ENCODE measurements at regions not wholly inside any gene's neighbourhood (a gene's known extent, or its start where the extent isn't known, plus 50 kb on each side); places are given as distances from the start of the nearest gene placed in this dataset.

- Mint-ChIP-seq H3K36me3 (no peaks in the 10 kb centered on the region), H3K4me3 (no peak overlapping the region), H3K4me1 (no peaks in the 10 kb centered on the region), H3K27ac (no peak overlapping the region), H3K9me3 (peaks cover 3 to 30% (median 4%) of the 10 kb centered on the region in 6 donors), H3K27me3 (ENCODE audit: low read depth in 3 of 3) (peaks cover 0 to 3% (median 0%) of the 10 kb centered on the region in 3 donors)
- DNase-seq = no peak
Measured at GRCh38 chr16:76963614-76964315, 227.2 kb upstream of the MON1B start.

- Mint-ChIP-seq H3K36me3 (no peaks in the 10 kb centered on the region), H3K27ac (no peak overlapping the region), H3K4me1 (no peaks in the 10 kb centered on the region), H3K4me3 (no peak overlapping the region), H3K27me3 (ENCODE audit: low read depth in 3 of 3) (peaks cover 0 to 3% (median 0%) of the 10 kb centered on the region in 3 donors), H3K9me3 (peaks cover 0 to 27% (median 3%) of the 10 kb centered on the region in 6 donors)
- no peak for DNase-seq
Measured at GRCh38 chr16:76964464-76965154, 226.4 kb upstream of the MON1B start.

GRCh38 chr16:76970087-76970744, 220.8 kb upstream of the MON1B start:
- H3K9me3 Mint-ChIP-seq = peaks cover 0 to 7% (median 1%) of the 10 kb centered on the region in 6 donors
- H3K27ac Mint-ChIP-seq = no peak overlapping the region
- no peak for DNase-seq
- H3K36me3 Mint-ChIP-seq = no peaks in the 10 kb centered on the region
- no peak overlapping the region for H3K4me3 Mint-ChIP-seq
- H3K27me3 Mint-ChIP-seq (ENCODE audit: low read depth in 3 of 3) = no peaks in the 10 kb centered on the region
- no peaks in the 10 kb centered on the region for H3K4me1 Mint-ChIP-seq

DNA sequence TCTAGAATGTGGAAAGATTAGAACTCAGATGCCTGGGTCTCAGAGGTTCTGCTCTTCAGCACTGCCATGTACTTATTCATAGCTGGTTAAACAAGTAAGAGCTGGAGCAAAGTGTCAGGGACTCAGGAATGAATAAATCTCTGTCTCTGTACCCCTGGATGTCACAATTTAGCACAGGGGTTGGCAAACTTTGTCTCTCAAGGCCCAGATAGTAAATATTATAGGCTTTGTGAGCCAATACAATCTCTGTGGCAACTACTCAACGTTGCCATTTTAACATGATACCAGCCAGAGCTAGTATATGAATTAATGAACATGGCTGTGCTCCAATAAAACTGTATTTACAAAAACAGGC, 220.3 kb upstream of the MON1B start:
- H3K9me3 Mint-ChIP-seq = peaks cover 0 to 7% (median 0%) of the 10 kb centered on the region in 6 donors
- H3K36me3 Mint-ChIP-seq = no peaks in the 10 kb centered on the region
- no peaks in the 10 kb centered on the region for H3K27me3 Mint-ChIP-seq (ENCODE audit: low read depth in 3 of 3)
- H3K27ac Mint-ChIP-seq = no peak overlapping the region
- no peak for DNase-seq
- H3K4me1 Mint-ChIP-seq = no peaks in the 10 kb centered on the region
- H3K4me3 Mint-ChIP-seq = no peak overlapping the region

GRCh38 chr16:76976101-76976500, 214.9 kb upstream of the MON1B start:
- no peaks in the 10 kb centered on the region for H3K4me1 Mint-ChIP-seq
- H3K36me3 Mint-ChIP-seq = no peaks in the 10 kb centered on the region
- peaks cover 0 to 8% (median 3%) of the 10 kb centered on the region in 6 donors for H3K9me3 Mint-ChIP-seq
- no peak overlapping the region for H3K4me3 Mint-ChIP-seq
- no peak for DNase-seq
- H3K27me3 Mint-ChIP-seq (ENCODE audit: low read depth in 3 of 3) = no peaks in the 10 kb centered on the region
- H3K27ac Mint-ChIP-seq = no peak overlapping the region

DNA sequence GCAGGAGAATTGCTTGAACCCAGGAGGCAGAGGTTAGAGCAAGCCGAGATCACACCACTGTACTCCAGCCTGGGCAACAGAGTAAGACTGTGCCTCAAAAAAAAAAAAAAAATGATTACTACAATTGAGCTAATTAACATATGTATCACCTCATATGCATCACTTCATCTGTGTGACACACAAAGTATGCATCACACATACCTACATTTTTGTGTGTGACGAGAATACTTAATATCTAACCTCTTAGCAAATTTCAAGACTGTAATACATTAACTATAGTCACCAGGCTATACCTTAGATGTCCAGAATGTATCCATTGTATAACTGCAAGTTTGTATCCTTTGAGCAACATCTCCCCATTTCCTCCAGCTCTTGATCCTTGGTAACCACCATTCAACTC, 214.2 kb upstream of the MON1B start:
- Mint-ChIP-seq H3K27me3 (ENCODE audit: low read depth in 3 of 3) (no peaks in the 10 kb centered on the region), H3K4me3 (no peak overlapping the region), H3K9me3 (peaks cover 0 to 8% (median 3%) of the 10 kb centered on the region in 6 donors), H3K36me3 (no peaks in the 10 kb centered on the region), H3K4me1 (no peaks in the 10 kb centered on the region), H3K27ac (no peak overlapping the region)
- no peak for DNase-seq

DNA sequence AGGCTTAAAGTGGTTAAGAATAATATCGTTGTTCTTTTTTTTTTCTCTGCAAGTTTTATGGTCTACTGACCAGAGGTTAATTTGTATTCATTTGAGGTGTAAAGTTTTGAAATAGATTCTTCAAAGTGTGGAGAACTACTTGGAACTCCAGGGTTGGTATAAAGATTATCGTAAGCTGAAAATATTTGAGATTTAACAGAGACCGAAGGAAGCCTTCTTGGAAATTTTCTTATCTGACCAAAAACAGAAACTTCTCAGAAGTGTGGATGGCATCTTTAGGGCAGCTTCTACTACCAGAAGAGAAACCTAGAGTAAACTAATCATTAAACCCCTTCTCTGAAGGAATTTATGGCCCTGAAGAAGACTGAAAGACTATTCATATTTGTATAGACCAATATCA, 206.8 kb upstream of the MON1B start:
- H3K4me3 Mint-ChIP-seq = no peak overlapping the region
- DNase-seq = no peak
- H3K9me3 Mint-ChIP-seq = peaks cover 2 to 23% (median 8%) of the 10 kb centered on the region in 6 donors
- no peak overlapping the region for H3K27ac Mint-ChIP-seq
- H3K36me3 Mint-ChIP-seq = no peaks in the 10 kb centered on the region
- no peaks in the 10 kb centered on the region for H3K4me1 Mint-ChIP-seq
- H3K27me3 Mint-ChIP-seq (ENCODE audit: low read depth in 3 of 3) = no peaks in the 10 kb centered on the region

- no peaks in the 10 kb centered on the region for H3K36me3 Mint-ChIP-seq
- H3K9me3 Mint-ChIP-seq = peaks cover 0 to 23% (median 6%) of the 10 kb centered on the region in 6 donors
- DNase-seq = no peak
- H3K27ac Mint-ChIP-seq = no peak overlapping the region
- no peaks in the 10 kb centered on the region for H3K4me1 Mint-ChIP-seq
- H3K4me3 Mint-ChIP-seq = no peak overlapping the region
- no peaks in the 10 kb centered on the region for H3K27me3 Mint-ChIP-seq (ENCODE audit: low read depth in 3 of 3)
Measured at GRCh38 chr16:76985392-76986045, 205.5 kb upstream of the MON1B start.

DNA sequence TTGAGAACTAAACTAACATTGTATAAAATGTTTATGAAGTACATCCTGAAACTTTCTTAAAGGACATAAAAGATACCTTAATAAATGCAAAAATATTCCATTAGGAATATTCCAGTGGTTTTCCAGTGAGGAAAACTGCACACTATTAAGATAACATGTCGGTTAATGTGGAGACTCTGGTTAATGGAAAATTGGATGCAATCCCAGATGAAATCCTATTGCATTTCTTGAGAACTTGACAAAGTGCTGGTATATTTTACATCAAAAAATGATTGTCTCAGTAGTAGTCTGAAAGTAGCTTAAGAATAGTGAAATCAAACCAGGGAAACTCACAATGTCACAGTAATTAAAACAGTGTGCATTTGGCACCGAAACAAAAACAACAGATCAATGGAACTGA, 202.5 kb upstream of the MON1B start:
- no peak overlapping the region for H3K27ac Mint-ChIP-seq
- H3K27me3 Mint-ChIP-seq (ENCODE audit: low read depth in 3 of 3) = no peaks in the 10 kb centered on the region
- no peak for DNase-seq
- no peak overlapping the region for H3K4me3 Mint-ChIP-seq
- no peaks in the 10 kb centered on the region for H3K4me1 Mint-ChIP-seq
- H3K9me3 Mint-ChIP-seq = peaks cover 0 to 27% (median 8%) of the 10 kb centered on the region in 6 donors
- no peaks in the 10 kb centered on the region for H3K36me3 Mint-ChIP-seq

DNA sequence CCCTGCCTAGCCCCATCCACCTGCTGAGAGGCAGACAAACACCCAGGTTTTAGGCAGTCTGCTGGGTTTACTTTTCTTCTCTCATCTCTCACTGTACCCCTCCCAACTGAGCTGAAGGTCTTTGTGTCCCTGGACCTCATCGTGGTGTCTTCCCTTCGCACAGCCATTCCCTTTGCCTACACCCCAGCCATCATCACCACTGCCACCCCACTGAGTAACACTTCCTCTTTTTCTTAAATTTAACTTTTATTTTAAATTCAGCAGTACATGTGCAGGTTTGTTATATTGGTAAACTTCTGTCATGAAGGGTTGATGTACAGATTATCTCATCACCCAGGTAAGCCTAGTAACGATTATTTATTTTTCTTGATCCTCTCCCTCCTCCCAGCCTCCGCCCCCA, 188.3 kb upstream of the MON1B start:
- Mint-ChIP-seq H3K27me3 (ENCODE audit: low read depth in 3 of 3) (peaks cover 1 to 3% (median 3%) of the 10 kb centered on the region in 3 donors), H3K9me3 (peaks cover 3 to 12% (median 6%) of the 10 kb centered on the region in 6 donors), H3K27ac (no peak overlapping the region), H3K4me1 (no peaks in the 10 kb centered on the region), H3K36me3 (no peaks in the 10 kb centered on the region), H3K4me3 (no peak overlapping the region)
- DNase-seq = no peak

DNA sequence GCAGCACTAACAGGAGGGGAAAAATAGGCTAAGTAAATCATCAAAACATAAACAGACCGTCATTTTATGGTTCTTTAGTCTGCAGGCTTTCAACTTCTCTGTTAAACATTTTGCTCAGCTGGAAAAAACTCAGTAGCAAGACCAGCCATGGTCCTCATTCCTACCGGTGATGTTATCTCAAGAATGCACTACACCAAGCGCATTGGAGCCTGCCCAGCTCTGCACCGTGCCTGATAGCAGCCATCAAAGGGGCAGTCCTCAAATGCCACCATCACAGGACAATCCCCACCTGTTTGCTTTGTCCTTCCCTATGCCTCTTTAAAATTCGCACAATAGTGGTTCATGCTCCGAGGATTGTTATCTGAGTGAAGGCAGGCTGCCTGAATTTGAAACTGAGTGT, 181.5 kb upstream of the MON1B start:
- Mint-ChIP-seq H3K4me3 (no peak overlapping the region), H3K27ac (no peak overlapping the region), H3K27me3 (ENCODE audit: low read depth in 3 of 3) (peaks cover 0 to 4% (median 2%) of the 10 kb centered on the region in 3 donors), H3K9me3 (peaks cover 4 to 33% (median 10%) of the 10 kb centered on the region in 6 donors), H3K36me3 (peaks cover 0 to 4% (median 3%) of the 10 kb centered on the region in 3 donors), H3K4me1 (no peaks in the 10 kb centered on the region)
- no peak for DNase-seq

DNA sequence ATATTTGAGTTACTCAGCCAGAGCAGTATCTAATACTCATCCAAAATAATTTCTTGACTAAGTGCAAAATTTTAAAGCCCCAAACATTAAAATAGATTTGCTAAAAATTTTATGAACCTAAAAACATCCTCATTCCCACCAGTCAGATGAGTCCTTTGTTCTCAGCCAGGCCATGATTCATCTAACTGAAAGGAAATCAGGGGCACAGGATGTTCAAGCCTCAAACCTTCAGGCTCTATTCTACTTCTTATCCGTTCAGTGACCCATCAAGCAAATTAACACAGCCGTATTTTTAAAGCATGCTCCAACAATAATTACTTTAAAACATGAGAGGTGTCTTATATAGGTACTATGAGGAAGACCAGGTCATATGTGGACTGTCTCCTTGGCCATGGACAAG, 176.5 kb upstream of the MON1B start:
- Mint-ChIP-seq H3K27me3 (ENCODE audit: low read depth in 3 of 3) (peaks cover 0 to 6% (median 2%) of the 10 kb centered on the region in 3 donors), H3K4me1 (no peaks in the 10 kb centered on the region), H3K9me3 (peaks cover 2 to 27% (median 14%) of the 10 kb centered on the region in 6 donors), H3K27ac (no peak overlapping the region), H3K4me3 (no peak overlapping the region), H3K36me3 (peaks cover 0 to 4% (median 3%) of the 10 kb centered on the region in 3 donors)
- DNase-seq = no peak

DNA sequence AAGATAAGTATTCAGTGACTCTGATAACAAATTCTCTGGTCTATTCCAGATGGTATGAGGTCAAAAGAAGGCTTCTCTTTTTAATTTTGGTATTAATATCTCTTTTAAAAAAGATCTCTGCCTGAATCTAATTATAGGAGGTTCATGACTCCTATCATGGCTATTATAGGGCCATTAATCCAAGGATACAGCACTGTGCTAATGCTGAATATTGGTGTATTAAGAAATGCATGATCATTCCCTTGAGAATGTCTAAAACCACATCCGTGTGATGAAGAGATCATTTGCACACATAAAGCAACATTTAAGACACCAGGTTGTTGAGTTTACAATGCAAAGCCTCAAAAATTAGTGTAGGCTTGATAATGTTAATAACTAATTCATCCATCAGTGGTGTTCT, 160.4 kb upstream of the MON1B start:
- H3K4me3 Mint-ChIP-seq = no peak overlapping the region
- no peak overlapping the region for H3K27ac Mint-ChIP-seq
- peaks cover 0 to 9% (median 2%) of the 10 kb centered on the region in 6 donors for H3K9me3 Mint-ChIP-seq
- H3K4me1 Mint-ChIP-seq = no peaks in the 10 kb centered on the region
- H3K27me3 Mint-ChIP-seq (ENCODE audit: low read depth in 3 of 3) = no peaks in the 10 kb centered on the region
- DNase-seq = no peak
- no peaks in the 10 kb centered on the region for H3K36me3 Mint-ChIP-seq

DNA sequence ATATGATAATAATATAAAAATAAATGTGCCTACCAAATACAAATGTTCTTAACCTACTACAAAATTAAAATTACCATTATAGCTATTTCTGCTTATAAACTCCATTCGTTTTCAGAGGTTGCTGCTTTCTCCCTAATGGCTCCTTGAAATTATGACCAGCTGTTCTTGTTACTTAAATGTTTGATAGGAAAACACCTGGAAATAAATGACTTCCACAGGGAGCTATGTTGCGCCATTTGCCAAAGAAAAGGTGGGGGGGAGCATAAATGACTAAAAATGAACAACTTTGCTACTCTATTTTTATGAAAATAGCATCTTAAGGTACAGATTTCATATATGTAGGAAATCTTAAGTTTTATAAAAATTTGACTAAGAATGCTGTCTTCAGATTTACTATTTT, 157.5 kb upstream of the MON1B start:
- Mint-ChIP-seq H3K27me3 (ENCODE audit: low read depth in 3 of 3) (no peaks in the 10 kb centered on the region), H3K4me1 (no peaks in the 10 kb centered on the region), H3K36me3 (no peaks in the 10 kb centered on the region), H3K27ac (no peak overlapping the region), H3K9me3 (peaks cover 0 to 15% (median 4%) of the 10 kb centered on the region in 6 donors), H3K4me3 (no peak overlapping the region)
- DNase-seq = no peak

Measured in immature natural killer cell (primary cell).